Epidermal melanocyte (primary cell): ENCODE measurements at regions not wholly inside any gene's neighbourhood (a gene's known extent, or its start where the extent isn't known, plus 50 kb on each side); places are given as distances from the start of the nearest gene placed in this dataset.
"Not testable (repeated sequence)": the region's sequence is repeated elsewhere in the genome, so short reads cannot be mapped to it uniquely, and the experiment has no call there.

ENCODE experiments used
- DNase-seq: peaks from one replicate; pipeline ENCODE4 v3.0.0; 2011; ENCODE audit warnings: low spot score; ENCODE audit not compliant: insufficient read length

DNA sequence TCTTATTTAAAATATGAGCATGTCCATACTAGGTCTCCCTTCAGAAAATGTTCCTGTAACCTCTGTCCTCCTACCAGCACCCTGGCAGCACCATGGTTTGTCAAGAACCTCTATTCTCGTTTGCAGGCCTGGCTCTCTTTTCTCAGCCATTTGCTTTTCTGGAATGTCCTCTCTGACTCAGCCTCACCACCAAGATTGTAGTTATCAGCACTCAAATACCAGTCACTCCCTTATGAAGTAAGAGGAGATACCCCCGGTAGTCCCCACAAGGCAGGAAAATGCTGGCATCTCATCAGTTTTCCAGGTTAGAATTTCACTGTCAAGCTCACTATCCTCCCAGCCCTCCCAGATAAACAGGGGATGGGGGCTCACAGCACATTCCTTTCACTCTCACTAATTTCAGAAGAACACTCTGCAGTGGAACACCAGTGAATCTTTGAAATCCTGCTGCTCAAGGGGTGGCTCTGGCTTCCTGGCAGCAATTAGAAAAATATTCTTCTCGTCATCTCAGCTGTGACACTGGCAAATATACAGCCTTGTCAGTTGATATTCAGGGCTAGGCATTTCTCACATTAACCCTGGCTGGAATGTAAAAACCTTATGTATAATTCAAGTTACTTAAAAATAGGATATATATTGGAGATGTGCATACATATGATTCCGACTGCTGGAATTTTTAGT, 129.2 kb downstream of the TBX18 start:
- DNase-seq, result no peak

DNA sequence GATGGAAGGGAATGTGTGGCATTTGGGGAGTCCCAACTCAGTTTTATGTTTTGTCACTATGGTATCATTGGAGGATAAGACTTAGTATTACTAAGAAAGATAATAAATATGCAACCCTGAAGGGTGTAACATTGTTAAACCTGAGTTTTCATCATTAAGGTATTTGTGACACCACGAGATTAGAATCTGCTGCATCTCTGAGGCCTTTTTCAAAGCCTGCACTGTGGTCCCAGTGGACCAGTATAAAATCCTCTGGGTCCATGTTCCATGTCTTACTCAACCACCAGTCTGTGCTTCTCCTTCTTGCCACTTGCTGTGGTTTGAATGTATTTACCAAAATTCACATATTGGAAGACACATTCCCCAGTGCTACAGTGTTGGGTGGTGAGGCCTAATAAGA, 130.6 kb downstream of the TBX18 start:
- no peak for DNase-seq

DNA sequence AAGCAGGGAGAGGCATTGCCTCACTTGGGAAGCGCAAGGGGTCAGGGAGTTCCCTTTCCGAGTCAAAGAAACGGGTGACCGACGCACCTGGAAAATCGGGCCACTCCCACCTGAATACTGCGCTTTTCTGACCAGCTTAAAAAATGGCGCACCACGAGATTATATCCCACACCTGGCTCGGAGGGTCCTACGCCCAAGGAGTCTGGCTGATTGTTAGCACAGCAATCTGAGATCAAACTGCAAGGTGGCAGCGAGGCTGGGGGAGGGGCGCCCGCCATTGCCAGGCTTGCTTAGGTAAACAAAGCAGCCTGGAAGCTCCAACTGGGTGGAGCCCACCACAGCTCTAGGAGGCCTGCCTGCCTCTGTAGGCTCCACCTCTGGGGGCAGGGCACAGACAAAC, 137.9 kb downstream of the TBX18 start:
- not testable (repeated sequence) for DNase-seq

DNA sequence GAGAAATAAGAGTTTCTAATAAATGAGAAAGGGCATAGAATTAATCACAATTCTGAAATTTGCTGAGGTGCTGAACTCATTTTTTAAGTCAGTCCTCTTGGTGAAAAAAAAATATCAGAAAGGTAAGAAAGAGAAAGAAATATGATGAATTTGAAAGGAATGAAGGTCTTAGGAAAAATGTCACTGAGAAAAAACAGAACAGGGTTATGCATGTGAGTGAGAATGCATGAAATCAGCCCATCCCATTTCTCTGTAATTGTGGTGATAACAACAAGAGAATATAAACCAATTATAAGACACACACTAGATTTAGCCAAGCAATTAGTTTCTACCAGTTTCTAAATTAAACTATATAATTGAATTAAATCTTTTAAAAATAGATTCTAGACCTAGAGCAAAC, 138.9 kb downstream of the TBX18 start:
- DNase-seq, result no peak

DNA sequence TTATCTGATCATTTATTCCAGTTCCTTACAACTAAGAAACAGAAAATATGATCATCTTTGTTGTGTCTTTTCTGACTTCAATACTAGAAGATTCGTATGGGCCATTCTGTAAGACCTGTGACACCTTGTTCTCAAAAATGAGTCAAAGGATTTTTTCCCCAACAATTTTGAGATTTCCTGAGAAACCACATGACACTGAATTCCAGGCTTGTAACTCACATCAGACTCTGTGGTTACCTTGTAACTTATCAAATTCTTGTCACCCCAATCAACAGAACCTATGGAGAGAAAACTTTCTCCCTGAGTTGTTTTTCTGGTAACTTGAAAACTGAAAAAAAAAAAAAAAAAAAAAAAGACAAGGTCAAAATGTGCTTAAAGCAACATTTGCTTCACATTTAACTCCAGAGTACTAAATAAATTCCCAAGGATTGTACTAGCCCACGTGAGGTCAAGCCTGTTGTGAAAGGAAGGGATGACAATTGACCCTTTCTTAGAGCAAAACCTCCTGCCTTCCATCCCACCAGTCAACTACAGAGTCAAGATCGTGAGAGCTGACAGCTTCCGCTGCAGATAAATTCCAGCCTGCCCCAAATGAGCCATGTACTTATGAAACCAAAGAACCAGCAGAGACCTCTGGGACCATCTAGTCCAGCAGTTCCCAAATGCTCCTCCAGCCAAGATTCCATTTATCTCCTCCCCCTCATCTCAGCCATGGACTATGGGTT, 140.3 kb downstream of the TBX18 start:
- DNase-seq, result no peak

DNA sequence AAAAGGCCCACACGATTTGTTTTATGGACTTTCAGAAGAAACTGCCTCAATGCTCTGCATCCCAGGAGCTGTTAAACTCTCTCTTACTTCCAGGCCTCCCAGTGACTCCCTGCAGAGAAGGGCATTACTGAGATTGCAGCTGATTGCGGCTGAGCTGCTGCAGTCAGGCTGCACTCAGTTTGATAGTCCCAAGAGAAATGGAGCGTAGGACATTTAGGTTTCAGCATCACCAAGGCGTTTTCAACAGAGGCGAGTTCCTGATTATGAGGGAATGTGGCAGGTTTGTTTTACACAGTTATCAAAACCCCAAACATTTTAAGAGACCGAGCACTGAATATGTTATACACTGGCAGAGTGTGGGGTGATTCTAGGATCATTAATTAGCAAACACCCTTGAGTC, 145.6 kb downstream of the TBX18 start:
- DNase-seq, result no peak

DNA sequence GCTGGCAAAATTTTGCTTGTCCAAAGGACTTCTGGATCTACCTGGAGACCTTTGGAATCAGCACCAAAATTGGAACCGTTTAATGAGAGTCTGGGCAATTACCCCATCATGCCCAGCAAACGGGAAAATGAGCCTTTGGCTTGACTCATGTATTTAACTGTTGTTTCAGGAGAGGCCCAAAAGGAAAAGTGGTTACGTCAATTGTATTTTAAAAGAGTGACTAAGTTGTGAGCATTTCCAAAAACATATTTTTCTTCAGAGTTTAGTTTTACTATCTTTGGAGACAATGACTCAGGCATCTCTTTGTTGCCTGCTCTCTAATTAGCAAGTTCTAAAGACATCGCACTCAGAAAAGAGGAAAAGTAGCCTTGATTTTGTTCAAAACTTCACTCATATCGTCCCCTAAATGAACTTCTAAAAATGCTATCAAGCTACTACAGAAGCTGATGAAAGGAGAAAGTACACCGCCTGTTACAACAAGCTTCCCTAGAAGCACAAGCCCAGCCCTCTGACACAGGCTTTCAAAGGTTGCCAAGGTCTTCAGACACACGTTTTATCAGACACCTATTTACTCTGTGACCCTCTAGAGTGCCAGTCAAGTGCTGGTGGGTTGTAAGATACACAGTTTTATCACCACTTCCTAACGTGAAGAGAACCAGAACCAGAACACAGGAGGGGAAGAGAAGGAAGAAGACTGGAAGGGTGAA, 146.2 kb downstream of the TBX18 start:
- DNase-seq, result no peak

DNA sequence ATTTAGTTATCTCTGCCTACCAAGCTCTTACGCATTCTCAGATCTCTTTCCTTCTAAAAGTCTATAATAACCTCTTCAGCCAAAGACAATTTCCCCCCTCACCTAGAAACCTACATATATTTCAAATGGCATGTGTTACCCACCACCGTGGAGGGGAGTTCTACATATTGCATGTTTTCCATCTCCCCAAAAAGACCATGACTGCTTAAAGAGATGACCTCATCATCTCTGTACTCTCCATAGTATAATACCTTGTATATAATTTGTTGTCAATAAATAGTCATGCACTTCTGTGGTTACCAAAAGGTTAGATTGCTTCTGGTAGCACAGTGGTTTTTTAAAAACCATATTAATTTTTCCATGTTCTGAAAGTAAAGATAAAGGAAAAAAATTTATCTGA, 148.4 kb downstream of the TBX18 start:
- DNase-seq, result no peak

DNA sequence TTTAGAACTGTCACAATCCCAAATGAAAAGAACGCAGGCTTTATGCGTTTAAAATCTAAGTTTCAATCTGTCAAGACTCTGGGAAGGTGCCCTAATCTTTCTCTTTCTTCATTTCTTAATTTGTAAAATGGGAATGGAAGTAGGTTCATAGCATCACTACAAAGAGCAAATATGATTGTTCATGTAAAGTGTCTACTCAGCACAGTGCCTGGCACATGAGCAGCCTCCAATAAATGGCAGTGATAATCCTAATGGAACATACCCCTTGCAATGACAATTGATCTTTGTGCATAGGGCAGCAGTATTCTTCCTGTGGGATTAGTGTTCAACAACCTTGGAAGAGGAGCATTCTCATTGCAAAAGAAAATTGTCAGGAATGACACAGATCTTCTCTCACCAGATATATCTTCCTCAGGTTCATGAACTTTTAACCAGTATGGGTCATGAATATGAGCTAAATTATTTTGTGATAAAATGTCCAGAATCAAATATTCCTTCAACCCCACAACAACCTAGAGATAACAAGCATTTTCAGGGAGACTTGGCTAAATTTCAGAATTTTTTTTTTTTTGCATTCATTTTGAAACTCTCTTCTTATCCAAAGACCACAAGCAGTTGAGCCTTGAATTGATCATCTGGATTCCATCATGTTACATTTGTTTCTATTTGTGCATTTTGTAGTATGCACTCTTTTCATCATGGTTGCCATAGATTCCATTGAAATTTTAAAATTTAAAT, 149.1 kb downstream of the TBX18 start:
- DNase-seq, result no peak

DNA sequence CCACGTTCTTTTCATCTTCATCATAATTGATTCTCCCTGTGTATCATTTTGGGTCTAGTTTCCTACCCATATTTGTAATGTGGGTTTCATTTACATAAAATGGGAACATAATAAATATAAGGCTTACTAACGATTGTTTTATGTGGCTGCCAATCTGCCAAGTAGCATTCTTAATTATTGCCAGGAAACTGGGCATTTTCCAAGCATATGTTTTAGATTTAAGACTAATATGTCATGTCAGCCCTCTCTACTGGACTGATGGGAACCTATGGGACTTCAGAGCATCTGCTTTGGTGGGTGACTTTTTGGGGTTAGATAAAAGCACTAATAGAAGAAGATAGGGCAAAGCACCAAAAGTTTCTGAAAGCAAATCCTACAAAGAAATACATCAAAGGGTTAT, 157.5 kb downstream of the TBX18 start:
- no peak for DNase-seq

DNA sequence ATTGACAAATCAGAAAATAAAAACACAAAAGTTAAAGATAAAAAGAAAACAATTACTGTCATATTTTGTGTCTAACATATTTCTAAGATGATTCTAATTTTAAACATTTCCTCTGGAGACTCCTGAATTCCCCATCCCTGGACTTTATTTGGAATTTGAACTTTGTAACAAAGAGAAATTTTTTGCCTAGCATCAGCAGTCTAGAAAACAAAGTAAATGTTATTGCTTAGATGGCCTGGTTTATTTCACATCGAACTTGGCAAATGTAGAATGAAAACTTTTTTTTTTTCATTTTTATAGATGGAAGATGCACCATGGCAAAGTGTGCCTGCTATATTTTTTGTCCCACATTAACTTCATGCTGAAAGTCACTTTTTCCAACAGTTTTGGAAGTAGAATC, 159.1 kb downstream of the TBX18 start:
- no peak for DNase-seq

DNA sequence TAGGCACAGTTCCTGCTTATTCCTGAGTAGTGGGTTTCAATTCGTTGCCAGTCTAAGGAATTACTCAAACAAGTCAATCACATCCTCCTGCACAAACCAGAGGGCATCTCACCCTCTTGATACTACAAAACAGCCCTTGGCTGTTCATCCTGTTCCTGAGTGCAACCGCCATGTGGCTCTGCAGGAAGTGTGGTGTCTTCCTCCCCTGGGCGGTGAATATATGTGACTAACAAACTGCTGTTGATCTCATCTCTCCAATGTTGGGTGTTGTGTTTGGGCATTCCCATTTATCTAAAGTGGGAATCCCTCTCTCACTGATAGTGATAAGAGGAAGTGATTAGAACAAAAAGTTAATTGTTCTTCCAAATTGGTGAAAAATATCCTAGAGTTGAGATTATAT, 163.0 kb downstream of the TBX18 start:
- DNase-seq, result no peak

DNA sequence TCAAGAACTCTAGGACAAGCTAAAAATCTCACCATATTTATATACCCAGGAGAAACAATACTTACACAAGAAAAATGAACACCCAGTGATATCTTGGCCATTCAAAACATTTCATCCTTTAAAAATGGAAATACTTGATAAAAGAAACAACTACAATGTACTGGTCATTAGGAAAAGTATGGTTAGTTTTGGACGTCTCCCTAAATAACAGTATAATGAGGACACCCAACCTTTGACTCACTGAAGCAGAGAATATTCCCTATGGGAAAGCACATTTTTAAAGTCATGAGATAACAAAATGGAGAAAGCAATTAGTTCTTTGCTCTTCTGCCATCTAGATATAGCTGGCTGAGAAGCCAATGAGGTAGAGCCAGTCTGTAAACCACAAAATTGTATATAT, 164.4 kb downstream of the TBX18 start:
- no peak for DNase-seq

DNA sequence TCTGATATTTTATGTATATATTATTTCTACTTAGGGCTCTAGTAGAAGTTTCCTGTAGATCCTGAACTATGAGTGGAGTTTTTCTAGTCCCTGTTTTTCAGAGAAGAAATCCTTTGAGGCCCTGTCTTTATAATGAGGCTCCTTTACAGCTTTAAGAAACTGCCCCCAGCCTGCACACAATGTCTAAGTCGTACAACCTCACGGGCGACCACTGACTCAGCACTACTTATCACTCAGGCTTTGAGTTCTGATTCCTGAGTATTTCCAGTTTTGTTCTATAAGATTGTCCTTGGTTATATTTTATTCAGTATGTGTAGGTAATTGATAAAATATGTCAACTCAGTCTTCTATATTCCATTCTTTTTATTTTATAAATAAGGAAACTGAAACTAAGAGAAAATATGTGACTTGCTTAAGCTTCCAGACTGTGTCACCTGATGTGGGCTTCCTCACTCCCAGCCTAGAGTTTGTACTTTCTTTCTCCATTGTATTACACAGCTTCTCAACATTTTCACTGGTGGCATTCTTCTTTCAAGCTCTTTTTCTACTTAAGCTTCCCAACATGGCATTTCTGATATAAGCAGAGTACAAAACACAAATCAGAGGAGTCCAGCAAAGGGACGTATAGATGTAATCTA, 167.0 kb downstream of the TBX18 start:
- DNase-seq, result no peak

DNA sequence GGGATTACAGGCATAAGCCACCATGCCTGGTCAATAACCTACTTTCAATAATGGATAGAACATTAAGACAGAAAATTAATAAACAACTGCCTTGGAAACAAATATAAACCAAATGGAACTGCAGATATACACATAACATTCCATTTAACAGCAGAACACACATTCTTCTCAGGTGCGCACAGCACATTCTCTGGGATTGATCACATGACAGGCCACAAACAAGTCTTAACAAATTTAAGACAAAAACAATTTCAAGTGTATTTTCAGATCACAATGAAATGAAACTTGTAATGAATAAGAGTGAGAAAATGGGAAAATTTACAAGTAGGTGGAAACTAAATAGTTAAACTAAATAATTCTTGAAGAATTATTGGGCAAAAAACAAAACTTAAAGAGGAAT, 167.9 kb downstream of the TBX18 start:
- no peak for DNase-seq

DNA sequence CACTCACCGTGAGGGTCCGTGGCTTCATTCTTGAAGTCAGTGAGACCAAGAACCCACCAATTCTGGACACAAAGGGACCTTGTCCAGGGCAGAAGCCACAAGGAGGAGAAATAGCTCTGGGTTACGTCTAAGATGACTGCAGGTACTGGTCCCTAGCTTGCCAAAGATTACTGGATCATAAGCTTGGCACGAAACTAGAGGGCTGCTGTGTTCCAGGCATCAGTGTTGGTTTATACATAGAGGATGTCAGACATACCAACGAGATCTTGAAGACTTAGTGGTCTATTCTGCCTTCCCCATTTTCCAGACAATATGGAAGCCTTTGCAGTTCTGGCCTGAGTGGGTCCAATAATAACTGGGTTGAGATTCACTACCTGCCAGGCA, 175.7 kb downstream of the TBX18 start:
- DNase-seq, result no peak

DNA sequence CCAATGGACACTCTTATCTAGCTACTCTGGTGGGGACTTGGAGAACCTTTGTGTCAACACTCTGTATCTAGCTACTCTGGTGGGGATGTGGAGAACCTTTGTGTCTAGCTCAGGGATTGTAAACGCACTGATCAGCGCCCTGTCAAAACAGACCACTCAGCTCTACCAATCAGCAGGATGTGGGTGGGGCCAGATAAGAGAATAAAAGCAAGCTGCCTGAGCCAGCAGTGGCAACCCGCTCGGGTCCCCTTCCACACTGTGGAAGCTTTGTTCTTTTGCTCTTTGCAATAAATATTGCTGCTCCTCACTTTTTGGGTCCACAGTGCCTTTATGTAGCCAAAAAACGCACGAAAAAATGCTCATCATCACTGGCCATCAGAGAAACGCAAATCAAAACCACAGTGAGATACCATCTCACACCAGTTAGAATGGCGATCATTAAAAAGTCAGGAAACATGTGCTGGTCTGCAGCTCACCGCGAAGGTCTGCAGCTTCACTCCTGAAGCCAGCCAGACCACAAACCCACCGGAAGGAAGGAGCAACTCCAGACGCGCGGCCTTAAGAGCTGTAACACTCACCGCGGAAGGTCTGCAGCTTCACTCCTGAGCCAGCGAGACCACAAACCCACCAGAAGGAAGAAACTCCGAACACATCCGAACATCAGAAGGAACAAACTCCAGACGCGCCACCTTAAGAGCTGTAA, 176.3 kb downstream of the TBX18 start:
- not testable (repeated sequence) for DNase-seq

DNA sequence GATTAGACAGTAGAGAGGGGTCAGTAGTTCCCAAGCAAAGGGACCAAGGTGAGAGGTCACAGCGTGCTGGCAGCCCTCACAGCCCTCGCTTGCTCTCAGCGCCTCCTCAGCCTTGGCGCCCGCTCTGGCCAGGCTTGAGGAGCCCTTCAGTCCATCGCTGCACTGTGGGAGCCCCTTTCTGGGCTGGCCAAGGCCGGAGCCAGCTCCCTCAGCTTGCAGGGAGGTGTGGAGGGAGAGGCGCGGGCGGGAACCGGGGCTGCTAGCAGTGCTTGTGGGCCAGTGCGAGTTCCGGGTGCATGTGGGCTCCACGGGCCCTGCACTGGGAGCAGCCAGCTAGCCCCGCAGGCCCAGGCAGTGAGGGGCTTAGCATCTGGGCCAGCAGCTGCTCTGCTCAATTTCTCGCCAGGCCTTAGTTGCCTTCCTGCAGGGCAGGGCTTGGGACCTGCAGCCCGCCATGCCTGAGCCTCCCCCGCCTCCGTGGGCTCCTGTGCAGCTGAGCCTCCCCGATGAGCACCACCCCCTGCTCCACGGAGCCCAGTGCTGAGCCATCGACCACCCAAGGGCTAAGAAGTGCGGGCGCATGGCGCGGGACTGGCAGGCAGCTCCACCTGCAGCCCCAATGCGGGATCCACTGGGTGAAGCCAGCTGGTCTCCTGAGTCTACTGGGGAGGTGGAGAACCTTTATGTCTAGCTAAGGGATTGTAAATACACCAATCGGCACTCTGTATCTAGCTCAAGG, 177.0 kb downstream of the TBX18 start:
- not testable (repeated sequence) for DNase-seq

DNA sequence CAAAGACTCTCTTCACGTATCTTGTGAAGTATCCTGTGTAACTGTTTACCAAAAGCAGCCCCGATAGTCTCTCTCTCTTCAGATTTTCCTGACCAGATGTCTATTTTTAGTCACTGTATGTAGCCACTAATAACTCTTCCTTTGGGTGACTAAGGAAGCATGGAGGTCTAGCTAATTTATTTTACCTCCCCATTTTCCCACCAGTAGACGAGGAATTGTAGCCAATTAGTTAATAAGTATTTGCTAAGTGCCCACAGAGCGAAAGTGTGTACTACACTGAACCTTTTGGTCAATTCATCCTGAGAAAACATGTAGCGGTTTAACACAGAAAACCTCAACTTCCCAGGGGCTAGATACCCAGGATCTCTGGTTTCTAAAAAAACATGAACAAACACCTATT, 180.6 kb downstream of the TBX18 start:
- no peak for DNase-seq

DNA sequence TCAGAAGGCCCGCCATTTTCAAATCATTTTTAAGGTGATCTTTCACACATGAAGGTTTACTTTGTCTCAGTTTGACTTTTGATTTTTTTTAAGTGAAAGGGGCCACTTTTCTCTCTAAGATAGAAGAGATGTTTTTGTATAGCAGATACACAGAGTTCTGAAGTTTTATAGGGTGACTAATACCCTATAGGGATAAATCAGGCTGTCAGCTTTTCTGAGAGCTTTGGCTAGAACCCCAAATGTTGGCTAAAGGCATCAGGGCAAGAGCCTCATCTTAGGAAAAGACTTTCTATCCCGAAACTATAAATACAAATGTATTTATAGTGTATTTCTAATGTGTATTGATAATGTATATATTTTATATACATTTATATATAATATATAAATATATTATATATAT, 181.4 kb downstream of the TBX18 start:
- no peak for DNase-seq
